ENCODE measurements at regions not wholly inside any gene's neighbourhood (a gene's known extent, or its start where the extent isn't known, plus 50 kb on each side); places are given as distances from the start of the nearest gene placed in this dataset.

DNA sequence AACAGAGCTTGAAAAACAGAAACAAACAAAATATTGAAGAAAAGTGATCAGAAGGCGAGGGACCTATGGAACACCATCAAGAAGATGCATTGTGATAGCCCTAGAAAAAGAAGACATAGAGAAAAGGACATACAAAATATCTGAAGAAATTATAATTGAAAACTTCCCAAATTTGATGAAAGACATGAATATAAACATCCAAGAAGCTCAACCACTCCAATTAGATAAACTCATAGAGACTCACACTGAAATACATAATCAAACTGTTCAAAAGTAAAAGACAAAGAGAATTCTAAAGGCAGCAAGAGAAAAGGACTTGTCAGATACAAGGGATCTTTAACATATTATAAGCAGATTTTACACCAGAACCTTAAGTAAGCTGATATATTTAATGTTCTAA, 869.8 kb downstream of the PCDH18 start:
- no peaks in the 10 kb centered on the region for H3K4me1 Mint-ChIP-seq
- ATAC-seq (replicated peaks; ENCODE audit: extremely low read depth, poor library complexity, severe bottlenecking), result no peak
- DNase-seq (ENCODE audit: low spot score in 2 of 2), result no peak
- peaks cover 12% of the 10 kb centered on the region for H3K9me3 Mint-ChIP-seq
- H3K27me3 Mint-ChIP-seq, result no peaks in the 10 kb centered on the region
- no peak overlapping the region for H3K27ac Mint-ChIP-seq (ENCODE audit: low read depth)
- H3K4me3 Mint-ChIP-seq, result no peak overlapping the region
- H3K36me3 Mint-ChIP-seq (ENCODE audit: insufficient read depth), result no peaks in the 10 kb centered on the region

DNA sequence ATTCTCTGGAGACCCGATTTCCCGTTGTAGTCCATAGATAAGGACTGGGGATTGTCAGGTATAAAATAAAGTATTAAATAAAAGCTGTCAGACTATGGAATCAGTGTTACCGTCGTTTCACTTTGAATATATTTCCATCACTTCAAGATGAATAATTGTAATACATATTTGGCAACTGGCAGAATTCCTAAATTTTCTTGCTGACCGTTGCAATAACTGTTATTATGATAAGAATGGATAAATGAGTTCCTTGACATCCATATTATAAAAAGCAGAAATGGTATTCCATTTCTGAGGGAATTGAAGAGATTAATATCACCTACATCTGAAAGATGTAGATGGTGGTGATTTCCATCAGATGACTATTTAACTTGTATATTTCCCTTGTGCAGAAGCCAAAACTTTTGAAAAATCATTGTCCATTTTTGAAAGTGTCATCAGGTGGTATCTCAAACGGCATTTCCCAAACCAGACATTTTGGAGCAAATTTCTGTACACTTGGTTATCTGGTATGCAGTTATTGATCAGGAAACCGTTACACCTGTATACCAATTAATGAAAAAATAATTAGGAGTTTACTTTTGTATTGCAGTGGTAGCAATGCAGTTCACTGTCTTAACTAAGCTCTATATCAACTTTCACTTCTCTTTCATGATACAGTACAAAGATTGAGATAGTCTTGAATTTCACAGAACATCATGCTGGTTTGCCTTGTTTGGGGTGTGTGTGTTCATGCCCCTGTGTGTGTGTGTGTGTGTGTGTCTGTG, 878.5 kb downstream of the PCDH18 start:
- no peak for DNase-seq (ENCODE audit: low spot score in 2 of 2)
- no peak for ATAC-seq (replicated peaks; ENCODE audit: extremely low read depth, poor library complexity, severe bottlenecking)
- Mint-ChIP-seq H3K9me3 (no peaks in the 10 kb centered on the region), H3K36me3 (ENCODE audit: insufficient read depth) (no peaks in the 10 kb centered on the region), H3K27ac (ENCODE audit: low read depth) (no peak overlapping the region), H3K4me3 (no peak overlapping the region), H3K27me3 (no peaks in the 10 kb centered on the region), H3K4me1 (peaks cover 17% of the 10 kb centered on the region)

DNA sequence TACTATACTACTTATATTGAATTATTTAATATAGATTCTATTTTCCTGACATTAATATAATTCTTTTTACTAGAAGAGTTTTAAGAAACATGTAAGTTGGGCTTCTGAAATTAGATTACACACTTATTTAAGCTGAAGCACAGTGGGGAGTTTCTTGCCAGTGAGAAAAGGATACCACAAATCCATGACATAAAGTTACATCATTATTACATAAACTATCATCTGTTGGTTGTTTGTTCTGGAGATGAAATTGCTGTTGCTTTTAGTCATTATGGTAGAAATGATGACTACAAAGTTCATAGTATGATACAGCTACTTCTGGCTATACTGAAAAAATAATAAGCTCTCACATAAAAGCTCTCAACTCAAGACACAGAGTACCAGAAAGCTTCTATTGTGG, 880.4 kb downstream of the PCDH18 start:
- Mint-ChIP-seq H3K36me3 (ENCODE audit: insufficient read depth) (no peaks in the 10 kb centered on the region), H3K4me1 (peaks cover 23% of the 10 kb centered on the region), H3K9me3 (no peaks in the 10 kb centered on the region), H3K27ac (ENCODE audit: low read depth) (peak overlapping the region; percentile 50), H3K4me3 (peak overlapping the region; percentile 53), H3K27me3 (no peaks in the 10 kb centered on the region)
- DNase-seq (ENCODE audit: low spot score in 2 of 2) (no peak), ATAC-seq (replicated peaks; ENCODE audit: extremely low read depth, poor library complexity, severe bottlenecking) (no peak)

DNA sequence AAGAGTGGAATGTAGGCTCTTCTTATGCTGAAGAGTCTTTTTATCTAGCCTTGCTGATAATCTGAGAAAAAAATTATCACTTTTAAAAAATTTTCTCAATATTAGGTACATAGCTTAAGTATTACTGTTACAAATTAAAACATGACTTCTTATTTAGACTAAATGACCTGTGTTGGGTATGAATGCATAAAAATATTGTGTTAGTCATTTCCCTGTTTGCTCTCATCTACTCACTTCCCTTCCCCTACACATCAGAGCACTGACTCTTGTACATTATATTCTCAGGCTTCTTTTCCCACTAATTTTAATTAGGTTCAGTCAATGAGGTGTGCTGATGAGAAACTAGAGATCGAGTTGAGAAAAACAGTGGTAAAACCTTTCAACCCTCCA, 881.0 kb downstream of the PCDH18 start:
- peak overlapping the region; percentile 50 for H3K27ac Mint-ChIP-seq (ENCODE audit: low read depth)
- DNase-seq (ENCODE audit: low spot score in 2 of 2) (no peak), ATAC-seq (replicated peaks; ENCODE audit: extremely low read depth, poor library complexity, severe bottlenecking) (no peak)
- H3K27me3 Mint-ChIP-seq, result no peaks in the 10 kb centered on the region
- peaks cover 23% of the 10 kb centered on the region for H3K4me1 Mint-ChIP-seq
- peak overlapping the region; percentile 53 for H3K4me3 Mint-ChIP-seq
- H3K9me3 Mint-ChIP-seq, result no peaks in the 10 kb centered on the region
- no peaks in the 10 kb centered on the region for H3K36me3 Mint-ChIP-seq (ENCODE audit: insufficient read depth)

DNA sequence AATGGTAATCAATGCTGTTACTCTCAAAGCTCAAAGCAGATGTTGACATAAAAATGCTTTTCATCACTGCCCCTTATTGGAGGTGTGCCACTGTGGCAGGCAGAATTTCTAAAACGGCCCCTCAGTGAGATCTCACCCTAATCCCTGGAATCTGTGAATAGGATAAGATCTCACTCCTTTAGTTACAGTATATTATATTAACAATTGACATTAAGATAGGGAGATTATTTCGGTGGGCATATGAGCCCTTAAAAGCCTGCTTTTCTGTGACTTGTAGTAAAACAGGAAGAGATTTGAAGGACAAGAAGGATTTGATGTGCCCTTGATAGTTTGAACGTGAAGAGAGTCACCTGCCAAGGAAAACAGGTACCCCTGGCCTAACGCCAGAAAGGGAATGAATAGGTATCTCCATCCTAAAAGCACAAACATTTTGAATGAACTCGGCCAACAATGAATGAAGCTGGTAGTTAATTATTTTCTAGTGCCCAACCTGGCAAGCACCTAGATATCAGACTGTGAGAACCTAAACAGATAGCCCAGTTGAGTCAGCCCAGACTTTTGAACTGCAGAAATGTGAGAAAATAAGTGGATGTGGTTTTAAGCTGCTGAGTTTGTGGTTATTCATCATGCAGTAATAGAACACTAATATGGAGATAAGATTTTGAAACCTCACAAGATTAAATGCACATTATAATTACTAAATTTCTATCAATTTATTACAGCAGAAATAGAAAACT, 881.6 kb downstream of the PCDH18 start:
- Mint-ChIP-seq H3K4me3 (peak overlapping the region; percentile 53), H3K36me3 (ENCODE audit: insufficient read depth) (no peaks in the 10 kb centered on the region), H3K27me3 (no peaks in the 10 kb centered on the region), H3K4me1 (peaks cover 23% of the 10 kb centered on the region), H3K27ac (ENCODE audit: low read depth) (peak overlapping the region; percentile 50), H3K9me3 (no peaks in the 10 kb centered on the region)
- DNase-seq (ENCODE audit: low spot score in 2 of 2), result peak in 1 of 2 donors; percentile 12
- peak; percentile 90 for ATAC-seq (replicated peaks; ENCODE audit: extremely low read depth, poor library complexity, severe bottlenecking)

DNA sequence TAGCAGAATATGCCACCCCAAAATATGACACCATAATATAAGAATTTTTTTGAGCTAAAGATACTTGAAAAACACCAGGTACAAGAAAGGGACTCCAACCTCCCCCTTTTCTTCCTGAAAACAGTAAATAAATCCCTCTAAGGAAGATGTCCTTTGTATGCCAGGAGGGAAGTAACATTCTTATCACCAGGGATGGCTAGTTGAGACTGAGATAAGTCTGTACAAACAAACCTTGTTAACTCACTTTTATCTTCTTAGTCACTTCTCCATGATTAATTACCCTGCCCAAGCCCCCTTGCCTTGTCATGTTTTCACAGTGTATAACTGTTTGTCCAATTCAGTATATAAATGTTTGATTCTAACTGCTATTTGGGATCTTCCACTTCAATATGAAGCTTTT, 888.0 kb downstream of the PCDH18 start:
- no peak for ATAC-seq (replicated peaks; ENCODE audit: extremely low read depth, poor library complexity, severe bottlenecking)
- Mint-ChIP-seq H3K4me3 (no peak overlapping the region), H3K36me3 (ENCODE audit: insufficient read depth) (no peaks in the 10 kb centered on the region)

DNA sequence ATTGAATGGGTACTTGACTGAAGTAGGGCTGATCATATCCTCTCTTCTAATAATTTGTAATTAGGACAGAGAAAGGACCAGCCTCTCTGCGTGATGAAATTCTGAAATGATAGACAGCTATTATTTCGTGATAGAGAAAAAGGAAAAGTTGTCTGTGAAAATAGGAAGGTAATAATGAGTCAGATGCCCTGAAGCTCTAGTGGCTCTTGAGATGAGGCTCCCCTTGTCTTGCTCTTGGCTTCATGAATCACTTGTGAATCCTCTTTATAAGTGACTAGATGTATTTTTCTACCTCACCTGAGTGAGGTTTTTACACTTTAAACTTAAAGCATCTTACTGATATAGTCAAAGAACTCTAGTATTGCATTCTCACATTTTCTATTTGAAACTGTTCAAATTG, 888.9 kb downstream of the PCDH18 start:
- ATAC-seq (replicated peaks; ENCODE audit: extremely low read depth, poor library complexity, severe bottlenecking) (no peak), DNase-seq (ENCODE audit: low spot score in 2 of 2) (no peak)
- no peaks in the 10 kb centered on the region for H3K36me3 Mint-ChIP-seq (ENCODE audit: insufficient read depth)
- no peak overlapping the region for H3K4me3 Mint-ChIP-seq
- H3K27ac Mint-ChIP-seq (ENCODE audit: low read depth), result no peak overlapping the region
- H3K4me1 Mint-ChIP-seq, result peaks cover 6% of the 10 kb centered on the region
- H3K27me3 Mint-ChIP-seq, result no peaks in the 10 kb centered on the region
- H3K9me3 Mint-ChIP-seq, result no peaks in the 10 kb centered on the region

More for the DNA sequence above, 888.0 kb downstream of the PCDH18 start:
- no peaks in the 10 kb centered on the region for H3K9me3 Mint-ChIP-seq
- no peak for DNase-seq (ENCODE audit: low spot score in 2 of 2)
- H3K27me3 Mint-ChIP-seq, result no peaks in the 10 kb centered on the region
- H3K4me1 Mint-ChIP-seq, result peaks cover 6% of the 10 kb centered on the region
- H3K27ac Mint-ChIP-seq (ENCODE audit: low read depth), result peak overlapping the region; percentile 12

DNA sequence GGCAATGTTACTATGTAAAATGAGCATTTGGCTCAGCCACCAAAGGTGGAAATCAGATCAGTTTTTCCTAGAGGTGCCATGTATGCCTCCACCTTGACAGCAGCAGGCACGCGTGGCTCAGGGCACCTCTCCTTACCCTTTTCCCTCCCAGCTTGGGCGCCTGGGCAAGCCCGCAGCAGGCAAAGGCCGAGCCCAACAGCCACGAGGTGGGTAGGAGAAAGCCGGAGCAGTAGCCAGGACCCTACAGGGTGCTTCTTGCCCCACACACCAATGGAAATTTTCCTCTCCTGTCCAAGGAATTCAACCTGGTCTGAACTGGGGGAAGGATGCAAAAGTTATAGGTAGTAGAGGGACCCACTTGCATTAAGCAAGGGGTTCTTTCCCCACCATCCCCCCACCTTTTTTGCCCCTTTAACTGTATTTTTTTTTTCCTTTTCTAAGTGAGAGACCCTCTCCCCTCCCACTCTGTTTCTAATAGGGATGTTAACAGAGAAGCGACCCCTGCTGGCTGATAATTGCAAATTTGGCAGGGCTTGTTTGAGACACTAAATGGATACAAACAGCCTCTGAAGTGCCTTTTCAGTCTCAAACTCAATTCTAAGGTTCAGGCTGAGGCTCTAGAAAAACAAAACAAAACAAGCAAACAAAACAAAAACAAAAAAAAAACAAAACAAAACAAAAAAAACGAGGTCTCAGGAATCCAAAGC, 895.1 kb downstream of the PCDH18 start:
- DNase-seq (ENCODE audit: low spot score in 2 of 2), result no peak
- no peak overlapping the region for H3K27ac Mint-ChIP-seq (ENCODE audit: low read depth)
- H3K27me3 Mint-ChIP-seq, result no peaks in the 10 kb centered on the region
- no peaks in the 10 kb centered on the region for H3K9me3 Mint-ChIP-seq
- no peaks in the 10 kb centered on the region for H3K36me3 Mint-ChIP-seq (ENCODE audit: insufficient read depth)
- no peak for ATAC-seq (replicated peaks; ENCODE audit: extremely low read depth, poor library complexity, severe bottlenecking)
- H3K4me1 Mint-ChIP-seq, result no peaks in the 10 kb centered on the region
- H3K4me3 Mint-ChIP-seq, result no peak overlapping the region

DNA sequence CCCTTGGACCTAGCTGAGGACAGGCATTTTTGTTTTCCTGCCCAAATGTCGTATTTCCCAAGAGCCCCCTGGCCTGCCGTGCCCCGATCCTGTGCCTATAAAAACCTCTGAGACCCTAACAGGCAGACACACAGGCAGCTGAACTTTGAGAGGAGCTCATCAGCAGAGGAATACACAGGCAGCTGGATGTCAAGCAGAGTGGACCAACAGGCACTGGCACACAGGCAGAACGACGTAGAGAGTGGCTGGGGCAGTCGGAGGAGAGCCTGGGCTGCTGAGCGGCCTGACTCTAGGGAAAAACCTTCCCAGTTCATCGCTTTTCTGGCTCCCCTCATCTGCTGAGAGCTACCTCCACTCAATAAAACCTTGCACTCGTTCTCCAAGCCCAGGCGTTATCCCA, 896.1 kb downstream of the PCDH18 start:
- DNase-seq (ENCODE audit: low spot score in 2 of 2), result no peak
- Mint-ChIP-seq H3K36me3 (ENCODE audit: insufficient read depth) (no peaks in the 10 kb centered on the region), H3K27me3 (no peaks in the 10 kb centered on the region), H3K27ac (ENCODE audit: low read depth) (no peak overlapping the region), H3K9me3 (no peaks in the 10 kb centered on the region), H3K4me3 (no peak overlapping the region), H3K4me1 (no peaks in the 10 kb centered on the region)
- ATAC-seq (replicated peaks; ENCODE audit: extremely low read depth, poor library complexity, severe bottlenecking), result no peak

DNA sequence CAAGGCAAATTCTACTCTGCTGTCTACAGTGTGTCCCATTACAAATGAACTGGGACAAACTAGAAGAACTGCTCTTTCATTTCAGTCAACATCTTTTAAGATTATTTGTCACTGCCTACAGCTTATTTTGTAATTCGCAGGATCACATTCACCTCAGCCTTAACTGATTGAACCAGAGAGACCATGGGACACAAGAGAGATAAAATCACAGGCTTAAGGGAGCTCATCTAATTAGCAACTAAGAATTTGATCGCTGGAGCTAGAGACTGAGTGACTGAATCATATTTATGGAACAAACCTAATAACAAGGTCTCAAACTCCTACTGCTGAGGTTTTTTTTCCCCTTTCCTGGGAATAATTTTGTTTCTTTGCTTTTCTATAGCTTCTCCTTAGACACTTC, 898.2 kb downstream of the PCDH18 start:
- Mint-ChIP-seq H3K4me1 (no peaks in the 10 kb centered on the region), H3K36me3 (ENCODE audit: insufficient read depth) (no peaks in the 10 kb centered on the region), H3K27ac (ENCODE audit: low read depth) (peak overlapping the region; percentile 44), H3K4me3 (no peak overlapping the region), H3K9me3 (no peaks in the 10 kb centered on the region), H3K27me3 (no peaks in the 10 kb centered on the region)
- DNase-seq (ENCODE audit: low spot score in 2 of 2), result no peak
- ATAC-seq (replicated peaks; ENCODE audit: extremely low read depth, poor library complexity, severe bottlenecking), result no peak

DNA sequence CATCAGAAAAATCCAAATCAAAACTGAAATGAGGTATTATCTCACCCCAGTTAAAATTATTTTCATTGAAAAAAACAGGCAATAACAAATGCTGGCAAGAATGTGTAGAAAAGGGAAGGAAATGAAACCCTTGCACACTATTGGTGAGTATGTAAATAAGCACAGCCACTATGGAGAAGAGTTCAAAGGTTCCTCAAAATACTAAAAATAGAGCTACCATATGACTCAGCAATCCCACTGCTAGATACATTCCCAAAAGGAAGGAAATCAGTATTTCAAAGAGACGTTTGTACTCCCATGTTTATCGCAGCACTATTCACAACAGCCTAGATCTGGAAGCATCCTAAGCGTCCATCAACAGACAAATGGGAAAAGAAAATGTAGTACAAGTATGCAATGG, 932.4 kb downstream of the PCDH18 start:
- ATAC-seq (replicated peaks; ENCODE audit: extremely low read depth, poor library complexity, severe bottlenecking) (no peak), DNase-seq (ENCODE audit: low spot score in 2 of 2) (no peak)
- Mint-ChIP-seq H3K4me1 (no peaks in the 10 kb centered on the region), H3K36me3 (ENCODE audit: insufficient read depth) (no peaks in the 10 kb centered on the region), H3K27ac (ENCODE audit: low read depth) (no peak overlapping the region), H3K4me3 (no peak overlapping the region), H3K27me3 (no peaks in the 10 kb centered on the region), H3K9me3 (peaks cover 22% of the 10 kb centered on the region)

DNA sequence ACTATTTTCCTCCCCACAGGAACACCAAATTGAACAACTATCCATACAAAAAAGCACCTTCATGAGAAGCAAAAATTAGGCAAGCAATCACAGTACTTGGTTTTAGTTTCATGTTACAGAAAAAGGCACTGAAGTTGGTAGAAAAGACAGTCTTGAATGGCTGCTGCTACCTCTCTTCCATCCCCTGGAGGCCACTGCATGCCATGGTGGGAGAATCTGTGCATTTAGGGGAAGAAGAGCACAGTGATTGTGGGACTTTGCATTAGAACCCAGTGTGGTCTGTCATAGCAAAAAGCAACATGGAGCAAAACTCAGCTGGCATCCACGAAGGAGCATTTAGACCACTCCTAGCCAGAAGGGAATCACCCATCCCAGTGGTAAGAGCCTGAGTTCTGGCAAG, 941.9 kb downstream of the PCDH18 start:
- no peaks in the 10 kb centered on the region for H3K4me1 Mint-ChIP-seq
- no peak overlapping the region for H3K27ac Mint-ChIP-seq (ENCODE audit: low read depth)
- ATAC-seq (replicated peaks; ENCODE audit: extremely low read depth, poor library complexity, severe bottlenecking) (no peak), DNase-seq (ENCODE audit: low spot score in 2 of 2) (no peak)
- H3K36me3 Mint-ChIP-seq (ENCODE audit: insufficient read depth), result no peaks in the 10 kb centered on the region
- no peak overlapping the region for H3K4me3 Mint-ChIP-seq
- peaks cover 5% of the 10 kb centered on the region for H3K9me3 Mint-ChIP-seq
- H3K27me3 Mint-ChIP-seq, result no peaks in the 10 kb centered on the region

DNA sequence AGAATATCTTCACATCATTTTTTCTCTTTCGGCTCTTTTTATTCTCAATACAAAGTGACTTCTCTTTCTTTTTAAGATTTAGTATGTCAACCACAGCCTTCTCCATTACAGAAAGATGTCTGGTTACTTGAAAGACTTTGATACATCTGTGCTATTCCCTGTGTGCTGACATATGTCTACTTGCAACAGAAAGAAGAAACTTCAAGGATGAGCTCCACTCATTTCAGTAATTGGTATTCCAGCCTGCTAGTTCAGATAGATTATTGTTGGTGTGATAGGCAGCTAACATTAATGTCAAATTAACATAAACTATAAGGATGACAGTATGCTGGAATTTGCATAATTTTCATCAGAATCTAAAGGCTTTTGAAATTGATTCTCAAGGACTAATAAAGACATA, 948.7 kb downstream of the PCDH18 start:
- H3K4me1 Mint-ChIP-seq, result no peaks in the 10 kb centered on the region
- no peak for ATAC-seq (replicated peaks; ENCODE audit: extremely low read depth, poor library complexity, severe bottlenecking)
- H3K36me3 Mint-ChIP-seq (ENCODE audit: insufficient read depth), result no peaks in the 10 kb centered on the region
- peaks cover 6% of the 10 kb centered on the region for H3K9me3 Mint-ChIP-seq
- no peak overlapping the region for H3K27ac Mint-ChIP-seq (ENCODE audit: low read depth)
- H3K4me3 Mint-ChIP-seq, result no peak overlapping the region
- no peaks in the 10 kb centered on the region for H3K27me3 Mint-ChIP-seq
- no peak for DNase-seq (ENCODE audit: low spot score in 2 of 2)

All from central memory CD8-positive, alpha-beta T cell (primary cell).